ENCODE measurements at regions not wholly inside any gene's neighbourhood (a gene's known extent, or its start where the extent isn't known, plus 50 kb on each side); places are given as distances from the start of the nearest gene placed in this dataset.

GRCh38 chr10:130806426-130806825 lies 505.1 kb downstream of the TCERG1L start:
- DNase-seq: no peak

GRCh38 chr10:130807096-130807495 lies 504.4 kb downstream of the TCERG1L start:
- Histone ChIP-seq H3K27ac (no peak overlapping the region), H3K4me3 (no peak overlapping the region), H3K27me3 (no peaks in the 10 kb centered on the region), H3K9me3 (no peaks in the 10 kb centered on the region), H3K36me3 (no peaks in the 10 kb centered on the region), H3K4me1 (no peaks in the 10 kb centered on the region)
- 47% methylated on average over 4 of the region's 5 CpGs for whole genome bisulfite sequencing (ENCODE audit: insufficient coverage, low coverage, low lambda C conversion rate, missing lambda C conversion rate)
- intact Hi-C loops (cut with DNase I): no loop called here
- TF ChIP-seq POLR2A (IDR thresholded peaks at IDR 0.05): no peak
- TF ChIP-seq CTCF (IDR thresholded peaks at IDR 0.05): no peak
- ATAC-seq: no peak
- DNase-seq: no peak

More at GRCh38 chr10:130806426-130806825, 505.1 kb downstream of the TCERG1L start:
- H3K36me3 ChIP-seq: no peaks in the 10 kb centered on the region
- no peaks in the 10 kb centered on the region for H3K27me3 ChIP-seq
- no peaks in the 10 kb centered on the region for H3K9me3 ChIP-seq
- WGBS (ENCODE audit: insufficient coverage, low coverage, low lambda C conversion rate, missing lambda C conversion rate): 54% methylated on average over 5 of the region's 12 CpGs
- H3K4me1 ChIP-seq: no peaks in the 10 kb centered on the region
- intact Hi-C loops (cut with DNase I): no loop called here
- ATAC-seq: no peak
- H3K4me3 ChIP-seq: no peak overlapping the region
- TF ChIP-seq POLR2A (IDR thresholded peaks at IDR 0.05) (no peak), CTCF (IDR thresholded peaks at IDR 0.05) (no peak)
- H3K27ac ChIP-seq: no peak overlapping the region

- TF ChIP-seq CTCF (IDR thresholded peaks at IDR 0.05) (no peak), POLR2A (IDR thresholded peaks at IDR 0.05) (no peak)
- Histone ChIP-seq H3K4me3 (no peak overlapping the region), H3K36me3 (no peaks in the 10 kb centered on the region), H3K27ac (no peak overlapping the region), H3K9me3 (no peaks in the 10 kb centered on the region), H3K4me1 (no peaks in the 10 kb centered on the region), H3K27me3 (no peaks in the 10 kb centered on the region)
- WGBS (ENCODE audit: insufficient coverage, low coverage, low lambda C conversion rate, missing lambda C conversion rate): 40% methylated on average over 6 of the region's 9 CpGs
- ATAC-seq (no peak), DNase-seq (no peak)
- intact Hi-C loops (cut with DNase I): no loop called here
Measured at GRCh38 chr10:130807721-130808120, 503.8 kb downstream of the TCERG1L start.

- WGBS (ENCODE audit: insufficient coverage, low coverage, low lambda C conversion rate, missing lambda C conversion rate): 52% methylated on average over 2 of the region's 5 CpGs
- no peaks in the 10 kb centered on the region for H3K27me3 ChIP-seq
- H3K4me3 ChIP-seq: no peak overlapping the region
- no peak for TF ChIP-seq CTCF (IDR thresholded peaks at IDR 0.05)
- no peak for TF ChIP-seq POLR2A (IDR thresholded peaks at IDR 0.05)
- intact Hi-C loops (cut with DNase I): no loop called here
- H3K9me3 ChIP-seq: no peaks in the 10 kb centered on the region
- no peak overlapping the region for H3K27ac ChIP-seq
- H3K4me1 ChIP-seq: no peaks in the 10 kb centered on the region
- DNase-seq: no peak
- ATAC-seq: no peak
- H3K36me3 ChIP-seq: no peaks in the 10 kb centered on the region
Measured at GRCh38 chr10:130808243-130808642, 503.3 kb downstream of the TCERG1L start.

- no peaks in the 10 kb centered on the region for H3K27me3 ChIP-seq
- intact Hi-C loops (cut with DNase I): no loop called here
- TF ChIP-seq CTCF (IDR thresholded peaks at IDR 0.05) (no peak), POLR2A (IDR thresholded peaks at IDR 0.05) (no peak)
- ATAC-seq: no peak
- no peaks in the 10 kb centered on the region for H3K9me3 ChIP-seq
- no peak for DNase-seq
- H3K4me1 ChIP-seq: no peaks in the 10 kb centered on the region
- H3K27ac ChIP-seq: no peak overlapping the region
- WGBS (ENCODE audit: insufficient coverage, low coverage, low lambda C conversion rate, missing lambda C conversion rate): 0% methylated on average over 3 of the region's 4 CpGs
- no peak overlapping the region for H3K4me3 ChIP-seq
- H3K36me3 ChIP-seq: no peaks in the 10 kb centered on the region
Measured at GRCh38 chr10:130808686-130809085, 502.8 kb downstream of the TCERG1L start.

All from right lobe of liver (tissue), 6 donors.